ENCODE measurements at regions not wholly inside any gene's neighbourhood (a gene's known extent, or its start where the extent isn't known, plus 50 kb on each side); places are given as distances from the start of the nearest gene placed in this dataset.

DNA sequence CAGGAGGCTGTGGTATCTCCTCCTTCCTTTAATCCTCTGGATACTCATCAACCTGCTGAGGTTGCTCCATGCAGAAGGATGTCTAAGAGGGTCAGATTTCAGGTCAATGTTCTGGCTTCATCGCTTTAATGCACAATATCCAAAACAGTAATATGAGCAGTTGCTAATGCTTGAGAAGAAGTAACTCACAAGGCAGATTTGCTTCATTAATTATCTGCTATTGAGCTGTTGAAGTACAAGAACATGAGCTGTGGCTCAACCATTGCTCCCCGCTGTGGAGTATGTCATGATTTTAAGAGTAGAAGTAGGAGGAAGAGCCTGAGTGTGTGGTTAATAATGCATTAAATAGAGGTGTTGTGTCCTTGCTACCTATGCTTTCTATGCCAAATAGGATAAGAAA, 1412.9 kb upstream of the ALCAM start:
- Histone ChIP-seq H4K20me1 (ENCODE audit: control insufficient read depth, insufficient read depth) (no peaks in the 10 kb centered on the region), H3K9me3 (replicated peaks; ENCODE audit: control insufficient read depth, insufficient read depth, low read length) (no peaks in the 10 kb centered on the region), H3K27ac (ENCODE audit: control insufficient read depth, insufficient read depth) (no peak overlapping the region), H3K36me3 (ENCODE audit: control insufficient read depth in 2 of 2, insufficient read depth in 2 of 2, low read length in 1 of 2) (no peaks in the 10 kb centered on the region), H3K27me3 (replicated peaks in 1 of 2; ENCODE audit: control insufficient read depth in 2 of 2, insufficient read depth in 2 of 2, low read length in 1 of 2) (no peaks in the 10 kb centered on the region), H3K79me2 (ENCODE audit: control insufficient read depth, insufficient read depth, low read length) (no peaks in the 10 kb centered on the region), H2AFZ (ENCODE audit: control insufficient read depth, low read depth, low read length) (no peak overlapping the region), H3K4me2 (ENCODE audit: control insufficient read depth, insufficient read depth) (no peak overlapping the region), H3K4me1 (ENCODE audit: control insufficient read depth, insufficient read depth, low read length) (no peaks in the 10 kb centered on the region), H3K4me3 (no peak overlapping the region), H3K9ac (ENCODE audit: control insufficient read depth, insufficient read depth, low read length) (no peak overlapping the region)
- FAIRE-seq, result no peak
- no peak for ATAC-seq
- ChIA-PET RAD21 (ENCODE audit: unreplicated experiment) (no interaction called here), POLR2A (interaction anchor here (1.0 to 1.2 kb wide), 2 partner anchors 17 to 22 kb away, joined by 3 to 7 read pairs; no protein-coding TSS in a partner anchor), SMC1A (ENCODE audit: uncharacterized antibody, unreplicated experiment) (interaction anchor here (1.5 kb wide), 1 partner anchor 23 kb away, joined by 3 read pairs; no protein-coding TSS in a partner anchor), CTCF (interaction anchor here (1.2 to 2.9 kb wide), 3 partner anchors 10 to 23 kb away, joined by 3 to 14 read pairs (median 5); no protein-coding TSS in a partner anchor)
- in situ Hi-C loops (cut with MboI), result no loop called here
- 35% methylated on average over 2 of the region's 2 CpGs for WGBS (ENCODE audit: insufficient coverage, insufficient replicate concordance, low lambda C conversion rate, missing lambda C conversion rate)
- intact Hi-C loops (cut with micrococcal nuclease; ENCODE audit: unreplicated experiment), result no loop called here
- no peak for DNase-seq (ENCODE audit: low read depth, low spot score)
- BruUV-seq (replicated peaks), result no TSS peak
- TF ChIP-seq KLF5 (IDR thresholded peaks at IDR 0.05; ENCODE audit: partially characterized antibody) (no peak), NRF1 (conservative IDR thresholded peaks at IDR 0.05; ENCODE audit: low read depth, low read length) (no peak), IKZF1 (conservative IDR thresholded peaks at IDR 0.05) (no peak), MXI1 (IDR thresholded peaks at IDR 0.05; ENCODE audit: low read depth, low read length) (no peak), SPI1 (IDR thresholded peaks at IDR 0.05; ENCODE audit: borderline replicate concordance, insufficient read depth, low read depth, low read length) (no peak)
- TF ChIP-seq, protein P1, sequence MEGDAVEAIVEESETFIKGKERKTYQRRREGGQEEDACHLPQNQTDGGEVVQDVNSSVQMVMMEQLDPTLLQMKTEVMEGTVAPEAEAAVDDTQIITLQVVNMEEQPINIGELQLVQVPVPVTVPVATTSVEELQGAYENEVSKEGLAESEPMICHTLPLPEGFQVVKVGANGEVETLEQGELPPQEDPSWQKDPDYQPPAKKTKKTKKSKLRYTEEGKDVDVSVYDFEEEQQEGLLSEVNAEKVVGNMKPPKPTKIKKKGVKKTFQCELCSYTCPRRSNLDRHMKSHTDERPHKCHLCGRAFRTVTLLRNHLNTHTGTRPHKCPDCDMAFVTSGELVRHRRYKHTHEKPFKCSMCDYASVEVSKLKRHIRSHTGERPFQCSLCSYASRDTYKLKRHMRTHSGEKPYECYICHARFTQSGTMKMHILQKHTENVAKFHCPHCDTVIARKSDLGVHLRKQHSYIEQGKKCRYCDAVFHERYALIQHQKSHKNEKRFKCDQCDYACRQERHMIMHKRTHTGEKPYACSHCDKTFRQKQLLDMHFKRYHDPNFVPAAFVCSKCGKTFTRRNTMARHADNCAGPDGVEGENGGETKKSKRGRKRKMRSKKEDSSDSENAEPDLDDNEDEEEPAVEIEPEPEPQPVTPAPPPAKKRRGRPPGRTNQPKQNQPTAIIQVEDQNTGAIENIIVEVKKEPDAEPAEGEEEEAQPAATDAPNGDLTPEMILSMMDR (IDR thresholded peaks at IDR 0.05 in 2 of 3, conservative IDR thresholded peaks at IDR 0.05 in 1 of 3; ENCODE audit: control insufficient read depth in 2 of 3, extremely low read depth in 1 of 3, insufficient read depth in 1 of 3, low read depth in 3 of 3, low read length in 3 of 3), result no peak

DNA sequence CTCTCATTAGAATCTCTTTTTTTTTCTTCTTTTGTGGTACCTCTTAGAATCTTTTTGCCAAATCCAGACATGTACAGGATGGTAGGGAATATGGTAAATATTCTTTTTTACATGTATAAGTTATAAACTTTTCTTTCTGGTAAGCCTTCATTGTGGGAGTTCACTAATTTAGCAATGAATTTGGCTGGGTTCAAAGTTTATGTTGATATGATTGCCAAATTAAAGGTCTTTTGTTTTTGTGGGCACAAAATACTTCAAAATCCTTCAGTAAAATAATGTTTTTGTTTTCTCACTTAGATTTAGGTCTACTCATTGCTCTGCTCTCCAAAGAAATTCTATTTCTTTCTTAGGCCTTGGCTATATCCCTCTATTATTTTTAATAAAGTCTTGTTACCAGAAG, 1405.9 kb upstream of the ALCAM start:
- BruUV-seq (replicated peaks), result no TSS peak
- ChIA-PET RAD21 (ENCODE audit: unreplicated experiment) (no interaction called here), SMC1A (ENCODE audit: uncharacterized antibody, unreplicated experiment) (interaction anchor here (2.3 kb wide), 1 partner anchor 9 kb away, joined by 10 read pairs; no protein-coding TSS in a partner anchor), POLR2A (no interaction called here), CTCF (no interaction called here)
- no peaks in the 10 kb centered on the region for H3K36me3 ChIP-seq (ENCODE audit: control insufficient read depth in 2 of 2, insufficient read depth in 2 of 2, low read length in 1 of 2)
- H3K79me2 ChIP-seq (ENCODE audit: control insufficient read depth, insufficient read depth, low read length), result no peaks in the 10 kb centered on the region
- H3K9ac ChIP-seq (ENCODE audit: control insufficient read depth, insufficient read depth, low read length), result no peak overlapping the region
- no peak for TF ChIP-seq CBFB (IDR thresholded peaks at IDR 0.05; ENCODE audit: low read depth)
- no peak for TF ChIP-seq IKZF1 (conservative IDR thresholded peaks at IDR 0.05)
- no peak for TF ChIP-seq DPF2 (IDR thresholded peaks at IDR 0.05)
- in situ Hi-C loops (cut with MboI) (no loop called here), intact Hi-C loops (cut with micrococcal nuclease; ENCODE audit: unreplicated experiment) (no loop called here)
- no peaks in the 10 kb centered on the region for H3K9me3 ChIP-seq (replicated peaks; ENCODE audit: control insufficient read depth, insufficient read depth, low read length)
- FAIRE-seq (no peak), ATAC-seq (no peak), DNase-seq (ENCODE audit: low read depth, low spot score) (no peak)
- no peaks in the 10 kb centered on the region for H4K20me1 ChIP-seq (ENCODE audit: control insufficient read depth, insufficient read depth)
- no peak overlapping the region for H3K4me2 ChIP-seq (ENCODE audit: control insufficient read depth, insufficient read depth)
- H3K4me3 ChIP-seq, result no peak overlapping the region
- no peak overlapping the region for H2AFZ ChIP-seq (ENCODE audit: control insufficient read depth, low read depth, low read length)
- no peak overlapping the region for H3K27ac ChIP-seq (ENCODE audit: control insufficient read depth, insufficient read depth)
- no peaks in the 10 kb centered on the region for H3K27me3 ChIP-seq (replicated peaks in 1 of 2; ENCODE audit: control insufficient read depth in 2 of 2, insufficient read depth in 2 of 2, low read length in 1 of 2)
- H3K4me1 ChIP-seq (ENCODE audit: control insufficient read depth, insufficient read depth, low read length), result no peaks in the 10 kb centered on the region
